Activated CD8-positive, alpha-beta T cell treated with anti-CD3 and anti-CD28 coated beads, Interleukin-2, amount 10 ng/mL, durations not matched to agents 7 days and 5 days (primary cell): ENCODE measurements at regions not wholly inside any gene's neighbourhood (a gene's known extent, or its start where the extent isn't known, plus 50 kb on each side); places are given as distances from the start of the nearest gene placed in this dataset.

ENCODE experiments used
- ATAC-seq: fragments of 150-1000 bp; cut with Tn5 transposase; one replicate; pipeline ENCODE4 v1.10.0; 2021; ENCODE audit warnings: moderate library complexity
- CTCF ChIA-PET: fragments of 350-600 bp; sonication (Branson Sonifier 250); formaldehyde crosslinking; loops from one replicate; lab custom pipeline; 2021; ENCODE audit warnings: antibody characterized with exemption; lab: Charles Lee
- POLR2A ChIA-PET: fragments of 350-600 bp; sonication (Branson Sonifier 250); formaldehyde crosslinking; loops from one replicate; lab custom pipeline; 2021; ENCODE audit warnings: antibody characterized with exemption; lab: Charles Lee
- DNase-seq: peaks from one replicate; pipeline ENCODE4 v3.0.0-alpha.2; 2020
- H3K27ac Mint-ChIP-seq: one replicate; pipeline ENCODE4 v1.8.0; 2021; ENCODE audit warnings: mild to moderate bottlenecking, mixed read lengths
- H3K27me3 Mint-ChIP-seq: one replicate; pipeline ENCODE4 v1.8.0; 2021; ENCODE audit warnings: low read depth, mixed read lengths
- H3K36me3 Mint-ChIP-seq: one replicate; pipeline ENCODE4 v1.8.0; 2021; ENCODE audit warnings: low read depth, mixed read lengths
- H3K4me1 Mint-ChIP-seq: one replicate; pipeline ENCODE4 v1.8.0; 2021; ENCODE audit warnings: low read depth, mixed read lengths
- H3K4me3 Mint-ChIP-seq: one replicate; pipeline ENCODE4 v1.8.0; 2021; ENCODE audit warnings: mild to moderate bottlenecking, mixed read lengths
- H3K9me3 Mint-ChIP-seq: one replicate; pipeline ENCODE4 v1.8.0; 2022; ENCODE audit warnings: mixed read lengths; ENCODE audit not compliant: insufficient read depth

DNA sequence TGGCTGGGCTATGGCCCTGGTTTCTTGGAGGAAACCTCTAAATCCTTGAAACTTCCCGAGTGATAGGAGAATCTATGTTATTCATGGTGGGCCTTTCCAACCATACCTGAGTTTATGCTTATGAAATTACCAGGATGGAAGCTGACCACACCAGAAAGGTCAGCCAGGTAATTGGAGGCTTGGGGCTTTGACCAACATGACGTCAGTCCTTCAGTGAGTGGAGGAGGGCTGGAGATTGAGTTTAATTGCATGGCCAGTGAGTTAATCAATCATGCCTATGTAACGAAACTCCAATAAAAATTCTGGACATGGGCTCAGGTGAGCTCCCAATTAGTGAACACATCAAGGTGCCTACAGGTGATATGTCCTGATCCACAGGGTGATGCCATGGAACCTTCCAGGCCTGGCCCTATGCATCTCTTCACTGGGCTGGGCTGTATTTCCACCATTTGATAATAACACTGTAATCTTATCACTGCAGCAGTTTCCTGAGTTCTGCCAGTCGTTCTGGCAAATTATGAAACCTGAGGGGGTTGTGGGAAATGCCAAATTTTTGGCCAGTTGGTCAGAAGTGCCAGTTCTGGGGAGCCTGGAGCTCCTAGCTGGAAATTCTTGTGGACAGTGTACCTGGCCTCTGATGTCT, 106.5 kb downstream of the CDH26 start:
- Mint-ChIP-seq H3K27me3 (no peaks in the 10 kb centered on the region), H3K4me3 (no peak overlapping the region), H3K4me1 (peaks cover 17% of the 10 kb centered on the region), H3K36me3 (peaks cover 11% of the 10 kb centered on the region), H3K9me3 (no peaks in the 10 kb centered on the region), H3K27ac (no peak overlapping the region)
- CTCF ChIA-PET = no interaction called here
- ATAC-seq = no peak
- no peak for DNase-seq
- POLR2A ChIA-PET = no interaction called here

GRCh38 chr20:60065741-60066437, 107.7 kb downstream of the CDH26 start:
- no peak for ATAC-seq
- Mint-ChIP-seq H3K36me3 (peaks cover 11% of the 10 kb centered on the region), H3K4me1 (peaks cover 17% of the 10 kb centered on the region), H3K9me3 (no peaks in the 10 kb centered on the region), H3K27me3 (peaks cover under 1% of the 10 kb centered on the region), H3K27ac (no peak overlapping the region), H3K4me3 (no peak overlapping the region)
- ChIA-PET CTCF (no interaction called here), POLR2A (no interaction called here)
- no peak for DNase-seq

GRCh38 chr20:60066438-60066823, 108.2 kb downstream of the CDH26 start:
- ChIA-PET CTCF (no interaction called here), POLR2A (no interaction called here)
- Mint-ChIP-seq H3K9me3 (no peaks in the 10 kb centered on the region), H3K36me3 (peaks cover 11% of the 10 kb centered on the region), H3K27ac (no peak overlapping the region), H3K4me3 (no peak overlapping the region), H3K27me3 (peaks cover 2% of the 10 kb centered on the region), H3K4me1 (peaks cover 17% of the 10 kb centered on the region)
- DNase-seq (no peak), ATAC-seq (no peak)

- ATAC-seq = no peak
- no peak for DNase-seq
- Mint-ChIP-seq H3K36me3 (peaks cover 11% of the 10 kb centered on the region), H3K9me3 (no peaks in the 10 kb centered on the region), H3K27me3 (peaks cover 8% of the 10 kb centered on the region), H3K4me3 (no peak overlapping the region), H3K4me1 (peaks cover 9% of the 10 kb centered on the region), H3K27ac (no peak overlapping the region)
- CTCF ChIA-PET = interaction anchor here (1.5 kb wide), 1 partner anchor 11 kb away, joined by 5 read pairs; no protein-coding TSS in a partner anchor
- POLR2A ChIA-PET = no interaction called here
Measured at GRCh38 chr20:60068509-60068908, 110.3 kb downstream of the CDH26 start.

- ChIA-PET POLR2A (no interaction called here), CTCF (no interaction called here)
- H3K4me3 Mint-ChIP-seq = no peak overlapping the region
- peaks cover 8% of the 10 kb centered on the region for H3K36me3 Mint-ChIP-seq
- H3K27me3 Mint-ChIP-seq = peaks cover 8% of the 10 kb centered on the region
- no peaks in the 10 kb centered on the region for H3K4me1 Mint-ChIP-seq
- no peak overlapping the region for H3K27ac Mint-ChIP-seq
- ATAC-seq = no peak
- no peak for DNase-seq
- H3K9me3 Mint-ChIP-seq = no peaks in the 10 kb centered on the region
Measured at GRCh38 chr20:60069656-60070055, 111.4 kb downstream of the CDH26 start.

GRCh38 chr20:60070791-60071190, 112.6 kb downstream of the CDH26 start:
- peaks cover 8% of the 10 kb centered on the region for H3K27me3 Mint-ChIP-seq
- no peak overlapping the region for H3K4me3 Mint-ChIP-seq
- CTCF ChIA-PET = interaction anchor here (1.1 kb wide), 1 partner anchor 13 kb away, joined by 3 read pairs; no protein-coding TSS in a partner anchor
- POLR2A ChIA-PET = no interaction called here
- no peaks in the 10 kb centered on the region for H3K9me3 Mint-ChIP-seq
- ATAC-seq (no peak), DNase-seq (no peak)
- H3K27ac Mint-ChIP-seq = no peak overlapping the region
- peaks cover 4% of the 10 kb centered on the region for H3K36me3 Mint-ChIP-seq
- no peaks in the 10 kb centered on the region for H3K4me1 Mint-ChIP-seq

- H3K4me3 Mint-ChIP-seq = no peak overlapping the region
- no peak for ATAC-seq
- CTCF ChIA-PET = no interaction called here
- no peaks in the 10 kb centered on the region for H3K36me3 Mint-ChIP-seq
- H3K9me3 Mint-ChIP-seq = no peaks in the 10 kb centered on the region
- H3K27me3 Mint-ChIP-seq = peaks cover 8% of the 10 kb centered on the region
- no peaks in the 10 kb centered on the region for H3K4me1 Mint-ChIP-seq
- POLR2A ChIA-PET = interaction anchor here (0.7 kb wide), 1 partner anchor 64 kb away, joined by 5 read pairs; no protein-coding TSS in a partner anchor
- DNase-seq = no peak
- H3K27ac Mint-ChIP-seq = no peak overlapping the region
Measured at GRCh38 chr20:60071965-60072364, 113.7 kb downstream of the CDH26 start.

- Mint-ChIP-seq H3K9me3 (no peaks in the 10 kb centered on the region), H3K36me3 (no peaks in the 10 kb centered on the region), H3K4me3 (no peak overlapping the region), H3K27me3 (peaks cover 8% of the 10 kb centered on the region), H3K4me1 (no peaks in the 10 kb centered on the region), H3K27ac (no peak overlapping the region)
- ChIA-PET POLR2A (no interaction called here), CTCF (no interaction called here)
- no peak for DNase-seq
- ATAC-seq = no peak
Measured at GRCh38 chr20:60073086-60073485, 114.9 kb downstream of the CDH26 start.

DNA sequence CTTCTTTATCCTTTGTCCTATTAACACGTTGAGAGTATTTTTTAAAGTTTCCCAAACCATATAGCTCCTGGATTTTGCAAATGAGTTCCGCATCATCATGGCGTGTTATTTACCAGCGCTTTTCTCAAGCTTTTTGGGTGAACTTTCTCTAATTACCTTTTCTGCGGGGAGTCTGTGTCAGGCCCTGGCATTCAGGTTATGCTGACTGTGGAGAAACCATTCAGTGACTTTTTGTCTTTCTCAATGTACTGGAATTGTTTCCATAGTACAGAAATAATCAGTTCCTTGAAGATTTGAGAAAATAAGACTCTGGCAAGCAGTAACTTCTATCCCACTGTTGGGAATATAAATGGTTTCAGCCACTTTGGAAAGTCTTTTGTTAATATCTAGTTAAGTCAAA, 115.3 kb downstream of the CDH26 start:
- H3K9me3 Mint-ChIP-seq = no peaks in the 10 kb centered on the region
- peaks cover 8% of the 10 kb centered on the region for H3K27me3 Mint-ChIP-seq
- no peak overlapping the region for H3K4me3 Mint-ChIP-seq
- no peak for DNase-seq
- no peaks in the 10 kb centered on the region for H3K4me1 Mint-ChIP-seq
- no peaks in the 10 kb centered on the region for H3K36me3 Mint-ChIP-seq
- CTCF ChIA-PET = interaction anchor here (0.9 kb wide), 1 partner anchor 16 kb away, joined by 4 read pairs; no protein-coding TSS in a partner anchor
- no peak for ATAC-seq
- H3K27ac Mint-ChIP-seq = no peak overlapping the region
- POLR2A ChIA-PET = no interaction called here

DNA sequence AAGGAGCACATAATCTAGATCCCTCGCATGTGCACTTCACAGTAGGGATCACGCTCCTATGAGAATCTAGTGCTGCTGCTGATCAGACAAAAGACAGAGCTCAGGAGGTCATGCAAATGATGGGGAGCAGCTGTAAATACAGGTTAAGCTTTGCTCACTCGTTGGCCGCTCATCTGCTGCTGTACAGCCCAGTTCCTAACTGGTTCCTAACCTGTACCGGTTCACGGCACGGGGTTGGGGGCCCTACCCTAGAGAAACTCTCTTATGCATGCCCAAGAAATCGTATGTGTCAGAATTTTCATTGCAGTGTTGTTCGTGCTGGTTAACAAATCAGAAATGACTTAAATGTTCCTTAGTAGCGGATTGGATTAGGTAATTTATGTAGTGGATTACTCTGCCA, 116.1 kb downstream of the CDH26 start:
- peaks cover 8% of the 10 kb centered on the region for H3K27me3 Mint-ChIP-seq
- H3K9me3 Mint-ChIP-seq = no peaks in the 10 kb centered on the region
- no peaks in the 10 kb centered on the region for H3K36me3 Mint-ChIP-seq
- H3K27ac Mint-ChIP-seq = no peak overlapping the region
- POLR2A ChIA-PET = no interaction called here
- ATAC-seq (no peak), DNase-seq (no peak)
- no peaks in the 10 kb centered on the region for H3K4me1 Mint-ChIP-seq
- H3K4me3 Mint-ChIP-seq = no peak overlapping the region
- CTCF ChIA-PET = interaction anchor here (0.9 kb wide), 1 partner anchor 17 kb away, joined by 4 read pairs; no protein-coding TSS in a partner anchor

DNA sequence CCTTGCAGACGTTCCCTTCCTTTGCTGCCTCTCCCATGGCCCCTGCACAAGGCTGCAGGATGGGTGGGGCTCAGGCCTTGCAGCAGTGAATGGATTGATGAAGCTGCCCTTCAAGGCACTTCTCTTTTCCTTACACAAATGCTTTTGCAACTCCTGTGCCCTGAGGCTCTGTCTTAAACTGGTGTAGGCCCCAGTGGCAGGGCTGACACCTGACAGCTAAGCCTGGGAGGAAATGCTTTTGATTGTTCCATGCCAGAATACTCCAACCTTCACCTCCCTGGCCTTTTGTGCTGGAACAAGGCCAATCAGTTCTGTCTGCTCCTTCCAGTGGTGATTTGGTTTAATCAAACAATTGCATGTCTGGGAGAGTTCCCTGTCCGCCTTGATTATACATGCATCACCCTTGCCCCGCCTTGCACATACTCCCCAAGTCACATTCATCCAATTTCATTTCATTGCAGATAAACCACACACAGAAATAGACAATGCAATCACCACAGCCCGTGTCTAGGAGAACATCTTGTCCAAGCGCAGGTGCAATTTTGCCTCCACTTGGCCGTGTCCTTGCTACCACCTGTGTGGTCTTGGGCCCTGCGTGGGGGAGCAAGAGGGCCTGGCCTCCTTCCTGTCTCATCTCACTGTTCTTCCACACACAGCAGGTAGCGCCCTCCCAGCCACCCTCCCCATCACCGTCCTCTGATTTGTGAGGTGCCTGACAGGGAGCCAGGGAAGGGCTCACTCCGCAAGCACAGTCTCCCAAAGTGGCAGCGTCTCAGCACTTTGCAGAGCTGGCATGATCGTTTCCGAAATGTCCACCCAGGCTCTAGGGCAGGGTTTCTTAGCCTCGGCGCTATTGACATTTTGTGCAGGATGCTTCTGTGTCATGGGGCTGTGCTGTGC, 120.4 kb downstream of the CDH26 start:
- POLR2A ChIA-PET = no interaction called here
- Mint-ChIP-seq H3K4me1 (no peaks in the 10 kb centered on the region), H3K9me3 (no peaks in the 10 kb centered on the region), H3K4me3 (no peak overlapping the region), H3K36me3 (no peaks in the 10 kb centered on the region), H3K27me3 (peaks cover under 1% of the 10 kb centered on the region), H3K27ac (no peak overlapping the region)
- CTCF ChIA-PET = no interaction called here
- DNase-seq (no peak), ATAC-seq (no peak)

DNA sequence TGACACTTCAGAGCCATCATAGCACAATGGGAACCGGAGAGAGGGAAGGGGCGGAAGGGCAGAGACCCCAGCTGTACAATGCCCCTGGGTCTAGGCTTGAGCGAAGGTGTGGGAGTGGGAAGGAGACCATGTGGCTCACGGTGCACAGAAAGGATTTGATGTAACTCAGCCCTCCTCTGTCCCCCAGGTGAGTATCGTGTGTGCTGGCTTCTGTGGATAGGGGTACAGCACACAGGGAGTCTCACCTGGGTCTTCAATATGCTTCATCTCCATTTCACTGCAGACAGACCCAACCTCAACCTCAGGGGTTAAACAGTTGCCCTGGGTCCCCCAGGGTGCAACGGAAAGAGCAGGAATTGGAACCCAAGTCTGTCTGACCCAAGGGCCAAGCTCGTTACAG, 122.2 kb downstream of the CDH26 start:
- ATAC-seq (no peak), DNase-seq (no peak)
- H3K27me3 Mint-ChIP-seq = peaks cover 12% of the 10 kb centered on the region
- H3K9me3 Mint-ChIP-seq = no peaks in the 10 kb centered on the region
- H3K27ac Mint-ChIP-seq = no peak overlapping the region
- H3K4me3 Mint-ChIP-seq = no peak overlapping the region
- no peaks in the 10 kb centered on the region for H3K4me1 Mint-ChIP-seq
- no peaks in the 10 kb centered on the region for H3K36me3 Mint-ChIP-seq
- ChIA-PET POLR2A (no interaction called here), CTCF (no interaction called here)
